ENCODE measurements at regions not wholly inside any gene's neighbourhood (a gene's known extent, or its start where the extent isn't known, plus 50 kb on each side); places are given as distances from the start of the nearest gene placed in this dataset.

DNA sequence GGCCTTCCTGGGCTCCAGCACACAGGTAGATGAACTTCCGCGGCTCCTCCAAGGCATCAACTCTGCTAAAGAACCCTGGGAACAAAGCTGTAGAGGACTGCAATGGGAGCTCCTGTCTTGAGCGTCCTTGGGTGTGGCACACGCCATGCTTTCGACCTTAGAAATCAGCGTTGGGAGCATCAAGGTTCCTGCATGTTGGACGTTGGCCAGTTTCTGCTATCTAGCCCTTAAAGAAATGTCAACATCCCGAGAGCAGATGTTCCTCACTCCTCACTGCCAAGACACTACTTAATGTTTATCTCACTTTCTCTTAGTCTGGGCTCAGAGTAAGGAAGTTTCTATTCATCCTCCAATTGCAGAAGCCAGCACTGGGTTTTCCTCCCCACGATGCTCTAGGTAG, 70.6 kb upstream of the MEDAG start:
- in situ Hi-C loops (cut with MboI) = no loop called here
- no peak overlapping the region for H3K4me2 ChIP-seq (ENCODE audit: control insufficient read depth, insufficient read depth)
- SMC1A ChIA-PET (ENCODE audit: uncharacterized antibody, unreplicated experiment) = no interaction called here
- CTCF ChIA-PET = no interaction called here
- DNase-seq (ENCODE audit: low read depth, low spot score) = no peak
- H3K36me3 ChIP-seq (ENCODE audit: control insufficient read depth in 2 of 2, insufficient read depth in 2 of 2, low read length in 1 of 2) = no peaks in the 10 kb centered on the region
- H2AFZ ChIP-seq (ENCODE audit: control insufficient read depth, low read depth, low read length) = no peak overlapping the region
- H3K27ac ChIP-seq (ENCODE audit: control insufficient read depth, insufficient read depth) = no peak overlapping the region
- ATAC-seq = no peak
- 24% methylated on average over 9 of the region's 9 CpGs for WGBS (ENCODE audit: insufficient coverage, insufficient replicate concordance, low lambda C conversion rate, missing lambda C conversion rate)
- no peaks in the 10 kb centered on the region for H4K20me1 ChIP-seq (ENCODE audit: control insufficient read depth, insufficient read depth)
- FAIRE-seq = no peak
- no peak overlapping the region for H3K9ac ChIP-seq (ENCODE audit: control insufficient read depth, insufficient read depth, low read length)
- intact Hi-C loops (cut with micrococcal nuclease; ENCODE audit: unreplicated experiment) = no loop called here
- no peaks in the 10 kb centered on the region for H3K4me1 ChIP-seq (ENCODE audit: control insufficient read depth, insufficient read depth, low read length)
- H3K27me3 ChIP-seq (replicated peaks in 1 of 2; ENCODE audit: control insufficient read depth in 2 of 2, insufficient read depth in 2 of 2, low read length in 1 of 2) = peaks cover 0 to 1% of the 10 kb centered on the region in 2 experiments; a peak in 1 of 4 replicates
- POLR2A ChIA-PET = no interaction called here
- BruUV-seq (replicated peaks) = no TSS peak
- H3K4me3 ChIP-seq = no peak overlapping the region
- H3K79me2 ChIP-seq (ENCODE audit: control insufficient read depth, insufficient read depth, low read length) = no peaks in the 10 kb centered on the region
- H3K9me3 ChIP-seq (replicated peaks; ENCODE audit: control insufficient read depth, insufficient read depth, low read length) = no peaks in the 10 kb centered on the region
- RAD21 ChIA-PET (ENCODE audit: unreplicated experiment) = no interaction called here
- TF ChIP-seq, protein P1, sequence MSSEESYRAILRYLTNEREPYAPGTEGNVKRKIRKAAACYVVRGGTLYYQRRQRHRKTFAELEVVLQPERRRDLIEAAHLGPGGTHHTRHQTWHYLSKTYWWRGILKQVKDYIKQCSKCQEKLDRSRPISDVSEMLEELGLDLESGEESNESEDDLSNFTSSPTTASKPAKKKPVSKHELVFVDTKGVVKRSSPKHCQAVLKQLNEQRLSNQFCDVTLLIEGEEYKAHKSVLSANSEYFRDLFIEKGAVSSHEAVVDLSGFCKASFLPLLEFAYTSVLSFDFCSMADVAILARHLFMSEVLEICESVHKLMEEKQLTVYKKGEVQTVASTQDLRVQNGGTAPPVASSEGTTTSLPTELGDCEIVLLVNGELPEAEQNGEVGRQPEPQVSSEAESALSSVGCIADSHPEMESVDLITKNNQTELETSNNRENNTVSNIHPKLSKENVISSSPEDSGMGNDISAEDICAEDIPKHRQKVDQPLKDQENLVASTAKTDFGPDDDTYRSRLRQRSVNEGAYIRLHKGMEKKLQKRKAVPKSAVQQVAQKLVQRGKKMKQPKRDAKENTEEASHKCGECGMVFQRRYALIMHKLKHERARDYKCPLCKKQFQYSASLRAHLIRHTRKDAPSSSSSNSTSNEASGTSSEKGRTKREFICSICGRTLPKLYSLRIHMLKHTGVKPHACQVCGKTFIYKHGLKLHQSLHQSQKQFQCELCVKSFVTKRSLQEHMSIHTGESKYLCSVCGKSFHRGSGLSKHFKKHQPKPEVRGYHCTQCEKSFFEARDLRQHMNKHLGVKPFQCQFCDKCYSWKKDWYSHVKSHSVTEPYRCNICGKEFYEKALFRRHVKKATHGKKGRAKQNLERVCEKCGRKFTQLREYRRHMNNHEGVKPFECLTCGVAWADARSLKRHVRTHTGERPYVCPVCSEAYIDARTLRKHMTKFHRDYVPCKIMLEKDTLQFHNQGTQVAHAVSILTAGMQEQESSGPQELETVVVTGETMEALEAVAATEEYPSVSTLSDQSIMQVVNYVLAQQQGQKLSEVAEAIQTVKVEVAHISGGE (CRISPR knock-in tag; IDR thresholded peaks at IDR 0.05) = no peak
- TF ChIP-seq GATAD2B (conservative IDR thresholded peaks at IDR 0.05; ENCODE audit: low read depth) (no peak), YY1 (IDR thresholded peaks at IDR 0.05; ENCODE audit: low read depth, low read length) (no peak), ZBTB4 (CRISPR knock-in tag; IDR thresholded peaks at IDR 0.05) (no peak), ZNF592 (IDR thresholded peaks at IDR 0.05) (no peak), SUPT20H (IDR thresholded peaks at IDR 0.05; ENCODE audit: borderline replicate concordance, control insufficient read depth, low read depth, low read length) (no peak), MLLT1 (IDR thresholded peaks at IDR 0.05) (no peak), RBBP5 (conservative IDR thresholded peaks at IDR 0.05) (no peak), ZNF217 (IDR thresholded peaks at IDR 0.05) (no peak), POU2F2 (IDR thresholded peaks at IDR 0.05; ENCODE audit: borderline replicate concordance, low read depth, low read length) (no peak), ESRRA (IDR thresholded peaks at IDR 0.05; ENCODE audit: low read length) (no peak), FOXK2 (IDR thresholded peaks at IDR 0.05) (no peak), FOXM1 (IDR thresholded peaks at IDR 0.05; ENCODE audit: low read depth, low read length) (no peak), POLR2A (IDR thresholded peaks at IDR 0.05; ENCODE audit: low read depth, low read length) (no peak)

All from GM12878 (cell line).